Loucy (cell line): ENCODE measurements at regions not wholly inside any gene's neighbourhood (a gene's known extent, or its start where the extent isn't known, plus 50 kb on each side); places are given as distances from the start of the nearest gene placed in this dataset.

Experiments used
- H2AFZ ChIP-seq: fragments of 200-600 bp; sonication (generic); 2 replicates; pipeline ENCODE4 v1.6.0; 2016; ENCODE audit warnings: antibody characterized with exemption, mild to moderate bottlenecking, low read length, moderate library complexity
- H3F3A ChIP-seq: fragments of 200-600 bp; 2 replicates; pipeline ENCODE4 v1.6.0; 2016; ENCODE audit warnings: antibody characterized with exemption, low read depth, mild to moderate bottlenecking
- H3K27me3 ChIP-seq: fragments of 200-600 bp; sonication (generic); 2 replicates; pipeline ENCODE4 v1.6.1; 2014; ENCODE audit warnings: low read length, mild to moderate bottlenecking; ENCODE audit not compliant: insufficient read depth, poor library complexity, severe bottlenecking
- H3K36me3 ChIP-seq: fragments of 200-600 bp; sonication (generic); 2 replicates; pipeline ENCODE4 v1.6.1; 2016; ENCODE audit warnings: low read length; ENCODE audit not compliant: insufficient read depth
- H3K4me1 ChIP-seq: fragments of 200-600 bp; sonication (generic); 2 replicates; pipeline ENCODE4 v1.5.1; 2014; ENCODE audit warnings: low read length, mild to moderate bottlenecking; ENCODE audit not compliant: insufficient read depth, poor library complexity, severe bottlenecking
- H3K4me2 ChIP-seq: fragments of 200-600 bp; sonication (generic); 2 replicates; pipeline ENCODE4 v1.6.0; 2014; ENCODE audit warnings: antibody characterized with exemption, low read length, low read depth, mild to moderate bottlenecking; ENCODE audit not compliant: poor library complexity, severe bottlenecking
- H3K4me3 ChIP-seq: fragments of 200-600 bp; sonication (generic); 2 replicates; pipeline ENCODE4 v1.5.1; 2014; ENCODE audit warnings: low read length, mild to moderate bottlenecking, mixed read lengths; ENCODE audit not compliant: poor library complexity, severe bottlenecking
- H3K79me2 ChIP-seq: fragments of 200-600 bp; sonication (generic); 2 replicates; pipeline ENCODE4 v1.6.1; 2014; ENCODE audit warnings: low read length; ENCODE audit not compliant: insufficient read depth
- H3K9ac ChIP-seq: fragments of 200-600 bp; sonication (generic); 2 replicates; pipeline ENCODE4 v1.6.0; 2014; ENCODE audit warnings: mild to moderate bottlenecking, low read depth, low read length, moderate library complexity; ENCODE audit not compliant: poor library complexity, severe bottlenecking
- H3K9me2 ChIP-seq: fragments of 200-600 bp; sonication (generic); replicated peaks from 2 replicates; pipeline ENCODE4 v1.6.1; 2016; ENCODE audit warnings: low read depth, low read length, mixed read lengths
- H3K9me3 ChIP-seq: fragments of 200-600 bp; sonication (generic); 2 replicates; pipeline ENCODE4 v1.6.1; 2014; ENCODE audit warnings: mild to moderate bottlenecking, antibody characterized with exemption, low read length, low read depth; ENCODE audit not compliant: insufficient read depth
- H4K20me1 ChIP-seq: fragments of 200-600 bp; sonication (generic); 2 replicates; pipeline ENCODE4 v1.6.0; 2014; ENCODE audit warnings: antibody characterized with exemption, low read length, mild to moderate bottlenecking; ENCODE audit not compliant: insufficient read depth, poor library complexity, severe bottlenecking
- CTCF ChIP-seq: fragments of 200-600 bp; sonication (generic); conservative IDR thresholded peaks from 2 replicates; pipeline ENCODE4 v1.5.1; 2014; ENCODE audit warnings: mild to moderate bottlenecking, antibody characterized with exemption, low read length
- EZH2phosphoT487 ChIP-seq: fragments of 200-600 bp; IDR thresholded peaks from 2 replicates; pipeline ENCODE4 v1.6.1; 2018; ENCODE audit warnings: antibody characterized with exemption, mild to moderate bottlenecking, moderate library complexity, borderline replicate concordance

- Histone ChIP-seq H3K4me2 (no peak overlapping the region), H3K4me1 (no peaks in the 10 kb centered on the region), H3F3A (no peaks in the 10 kb centered on the region), H3K4me3 (no peak overlapping the region), H4K20me1 (no peaks in the 10 kb centered on the region), H3K9me3 (no peaks in the 10 kb centered on the region), H3K9ac (no peak overlapping the region), H3K9me2 (no peaks in the 10 kb centered on the region), H2AFZ (no peak overlapping the region), H3K79me2 (no peaks in the 10 kb centered on the region), H3K36me3 (no peaks in the 10 kb centered on the region), H3K27me3 (no peaks in the 10 kb centered on the region)
- no peak for TF ChIP-seq EZH2phosphoT487
- TF ChIP-seq CTCF: no peak
These were observed 473.4 kb downstream of the TBL1XR1 start for GRCh38 chr3:176723758-176724393.

GRCh38 chr3:176714034-176714433, 483.2 kb downstream of the TBL1XR1 start:
- Histone ChIP-seq H3K4me3 (no peak overlapping the region), H2AFZ (no peak overlapping the region), H3K4me2 (no peak overlapping the region), H3K79me2 (no peaks in the 10 kb centered on the region), H3K9me2 (no peaks in the 10 kb centered on the region), H3K27me3 (no peaks in the 10 kb centered on the region), H3K36me3 (no peaks in the 10 kb centered on the region), H3K9ac (no peak overlapping the region), H3K4me1 (no peaks in the 10 kb centered on the region), H3F3A (no peaks in the 10 kb centered on the region), H3K9me3 (no peaks in the 10 kb centered on the region), H4K20me1 (no peaks in the 10 kb centered on the region)
- no peak for TF ChIP-seq EZH2phosphoT487
- TF ChIP-seq CTCF: no peak

- TF ChIP-seq EZH2phosphoT487 (no peak), CTCF (no peak)
- Histone ChIP-seq H3F3A (no peaks in the 10 kb centered on the region), H3K79me2 (no peaks in the 10 kb centered on the region), H3K4me2 (no peak overlapping the region), H3K36me3 (no peaks in the 10 kb centered on the region), H3K4me3 (no peak overlapping the region), H4K20me1 (no peaks in the 10 kb centered on the region), H3K27me3 (no peaks in the 10 kb centered on the region), H3K9ac (no peak overlapping the region), H3K9me2 (no peaks in the 10 kb centered on the region), H3K9me3 (no peaks in the 10 kb centered on the region), H2AFZ (no peak overlapping the region), H3K4me1 (no peaks in the 10 kb centered on the region)
These were observed 485.1 kb downstream of the TBL1XR1 start for GRCh38 chr3:176712191-176712590.
